ENCODE measurements at regions not wholly inside any gene's neighbourhood (a gene's known extent, or its start where the extent isn't known, plus 50 kb on each side); places are given as distances from the start of the nearest gene placed in this dataset.

DNA sequence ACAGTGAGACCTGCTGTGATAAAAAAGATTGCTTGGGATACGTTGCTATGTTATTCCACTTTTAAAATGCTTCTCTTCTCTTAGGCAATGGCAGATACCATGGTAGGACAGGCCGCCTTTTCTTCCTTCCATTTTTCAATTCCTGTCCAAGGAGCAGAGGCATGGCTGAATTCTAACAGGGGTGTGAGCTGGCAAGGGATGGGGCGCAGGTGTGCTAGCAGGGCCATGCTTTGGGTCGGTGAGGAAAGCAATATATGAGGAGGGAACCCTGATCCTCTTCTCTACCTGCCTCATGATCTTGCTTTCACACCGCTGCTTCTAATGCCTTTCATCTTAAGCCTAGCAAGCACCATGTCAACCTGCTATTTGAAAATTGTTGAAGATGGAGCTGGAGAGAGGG, 225.0 kb downstream of the KATNAL1 start:
- Histone ChIP-seq H3K79me2 (ENCODE audit: insufficient read depth) (no peaks in the 10 kb centered on the region), H3K4me1 (ENCODE audit: control insufficient read depth in 1 of 2, insufficient read depth in 2 of 2, low read depth in 1 of 2, low read length in 1 of 2) (no peaks in the 10 kb centered on the region; a peak in 1 of 4 replicates), H2AFZ (ENCODE audit: low read depth) (no peak overlapping the region), H3K9me3 (no peaks in the 10 kb centered on the region; the same call in 1 of the 2 replicates), H3K4me3 (ENCODE audit: low read depth in 2 of 2, low read length in 1 of 2) (no peak overlapping the region), H3K36me3 (replicated peaks in 1 of 2; ENCODE audit: control insufficient read depth in 1 of 2, insufficient read depth in 2 of 2, low read length in 1 of 2) (no peaks in the 10 kb centered on the region), H4K20me1 (ENCODE audit: insufficient read depth) (no peaks in the 10 kb centered on the region), H3K9ac (no peak overlapping the region), H3K4me2 (no peak overlapping the region), H3K27me3 (ENCODE audit: insufficient read depth) (no peaks in the 10 kb centered on the region; the same call in 1 of the 2 replicates), H3K9me2 (no peaks in the 10 kb centered on the region), H3K27ac (ENCODE audit: low read depth in 2 of 2, low read length in 1 of 2) (no peak overlapping the region), H3F3A (replicated peaks; ENCODE audit: insufficient read depth) (no peaks in the 10 kb centered on the region)
- WGBS (ENCODE audit: low lambda C conversion rate), result 21% methylated on average over 5 of the region's 5 CpGs
- TF ChIP-seq, protein P1, sequence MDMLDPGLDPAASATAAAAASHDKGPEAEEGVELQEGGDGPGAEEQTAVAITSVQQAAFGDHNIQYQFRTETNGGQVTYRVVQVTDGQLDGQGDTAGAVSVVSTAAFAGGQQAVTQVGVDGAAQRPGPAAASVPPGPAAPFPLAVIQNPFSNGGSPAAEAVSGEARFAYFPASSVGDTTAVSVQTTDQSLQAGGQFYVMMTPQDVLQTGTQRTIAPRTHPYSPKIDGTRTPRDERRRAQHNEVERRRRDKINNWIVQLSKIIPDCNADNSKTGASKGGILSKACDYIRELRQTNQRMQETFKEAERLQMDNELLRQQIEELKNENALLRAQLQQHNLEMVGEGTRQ (IDR thresholded peaks at IDR 0.05; ENCODE audit: borderline replicate concordance, low read depth, low read length), result no peak
- no peak for TF ChIP-seq GATA2 (CRISPR knock-in tag; IDR thresholded peaks at IDR 0.05)
- no peak for TF ChIP-seq TEAD4 (IDR thresholded peaks at IDR 0.05; ENCODE audit: borderline replicate concordance, insufficient read depth)
- TF ChIP-seq CHD2 (IDR thresholded peaks at IDR 0.05; ENCODE audit: low read length, partially characterized antibody), result no peak
- no peak for TF ChIP-seq RAD21 (IDR thresholded peaks at IDR 0.05; ENCODE audit: low read length)
- TF ChIP-seq, protein P2, sequence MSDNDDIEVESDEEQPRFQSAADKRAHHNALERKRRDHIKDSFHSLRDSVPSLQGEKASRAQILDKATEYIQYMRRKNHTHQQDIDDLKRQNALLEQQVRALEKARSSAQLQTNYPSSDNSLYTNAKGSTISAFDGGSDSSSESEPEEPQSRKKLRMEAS (IDR thresholded peaks at IDR 0.05; ENCODE audit: low read depth), result no peak
- no peak for TF ChIP-seq NRF1 (IDR thresholded peaks at IDR 0.05; ENCODE audit: low read depth, low read length)
- DNase-seq, result no peak
- ChIA-PET CTCF (interaction anchor here (0.6 to 0.7 kb wide), 2 partner anchors 36 to 172 kb away, joined by 3 read pairs; no protein-coding TSS in a partner anchor), POLR2A (no interaction called here)

DNA sequence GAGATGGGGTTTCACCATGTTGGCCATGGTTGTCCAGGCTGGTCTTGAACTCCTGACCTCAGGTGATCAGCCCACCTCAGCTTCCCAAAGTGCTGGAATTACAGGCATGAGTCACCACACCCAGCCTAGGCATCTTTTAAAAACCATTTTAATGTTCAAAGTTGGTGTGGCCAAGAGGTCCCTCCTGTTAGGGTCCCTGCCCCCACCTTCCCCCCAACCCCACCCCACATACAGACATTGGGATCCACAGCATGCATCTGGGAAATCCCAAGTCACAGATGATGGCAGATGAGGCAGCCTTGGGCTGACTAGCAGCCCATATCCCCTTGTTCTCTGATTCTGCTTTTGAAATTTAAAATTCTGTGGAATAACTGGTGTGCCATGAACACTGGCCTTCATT, 226.0 kb downstream of the KATNAL1 start:
- CTCF ChIA-PET, result no interaction called here
- no peaks in the 10 kb centered on the region for H3K79me2 ChIP-seq (ENCODE audit: insufficient read depth)
- no peak overlapping the region for H2AFZ ChIP-seq (ENCODE audit: low read depth)
- TF ChIP-seq, protein P3, sequence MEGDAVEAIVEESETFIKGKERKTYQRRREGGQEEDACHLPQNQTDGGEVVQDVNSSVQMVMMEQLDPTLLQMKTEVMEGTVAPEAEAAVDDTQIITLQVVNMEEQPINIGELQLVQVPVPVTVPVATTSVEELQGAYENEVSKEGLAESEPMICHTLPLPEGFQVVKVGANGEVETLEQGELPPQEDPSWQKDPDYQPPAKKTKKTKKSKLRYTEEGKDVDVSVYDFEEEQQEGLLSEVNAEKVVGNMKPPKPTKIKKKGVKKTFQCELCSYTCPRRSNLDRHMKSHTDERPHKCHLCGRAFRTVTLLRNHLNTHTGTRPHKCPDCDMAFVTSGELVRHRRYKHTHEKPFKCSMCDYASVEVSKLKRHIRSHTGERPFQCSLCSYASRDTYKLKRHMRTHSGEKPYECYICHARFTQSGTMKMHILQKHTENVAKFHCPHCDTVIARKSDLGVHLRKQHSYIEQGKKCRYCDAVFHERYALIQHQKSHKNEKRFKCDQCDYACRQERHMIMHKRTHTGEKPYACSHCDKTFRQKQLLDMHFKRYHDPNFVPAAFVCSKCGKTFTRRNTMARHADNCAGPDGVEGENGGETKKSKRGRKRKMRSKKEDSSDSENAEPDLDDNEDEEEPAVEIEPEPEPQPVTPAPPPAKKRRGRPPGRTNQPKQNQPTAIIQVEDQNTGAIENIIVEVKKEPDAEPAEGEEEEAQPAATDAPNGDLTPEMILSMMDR (IDR thresholded peaks at IDR 0.05), result no peak
- no peak for TF ChIP-seq CHD2 (IDR thresholded peaks at IDR 0.05; ENCODE audit: low read length, partially characterized antibody)
- no peak overlapping the region for H3K4me3 ChIP-seq (ENCODE audit: low read depth in 2 of 2, low read length in 1 of 2)
- POLR2A ChIA-PET, result no interaction called here
- no peak overlapping the region for H3K9ac ChIP-seq
- no peak overlapping the region for H3K27ac ChIP-seq (ENCODE audit: low read depth in 2 of 2, low read length in 1 of 2)
- no peaks in the 10 kb centered on the region; a peak in 1 of 4 replicates for H3K4me1 ChIP-seq (ENCODE audit: control insufficient read depth in 1 of 2, insufficient read depth in 2 of 2, low read depth in 1 of 2, low read length in 1 of 2)
- no peaks in the 10 kb centered on the region for H3F3A ChIP-seq (replicated peaks; ENCODE audit: insufficient read depth)
- H3K9me2 ChIP-seq, result no peaks in the 10 kb centered on the region
- H4K20me1 ChIP-seq (ENCODE audit: insufficient read depth), result no peaks in the 10 kb centered on the region
- no peaks in the 10 kb centered on the region; the same call in 1 of the 2 replicates for H3K27me3 ChIP-seq (ENCODE audit: insufficient read depth)
- no peaks in the 10 kb centered on the region; the same call in 1 of the 2 replicates for H3K9me3 ChIP-seq
- H3K4me2 ChIP-seq, result no peak overlapping the region
- H3K36me3 ChIP-seq (replicated peaks in 1 of 2; ENCODE audit: control insufficient read depth in 1 of 2, insufficient read depth in 2 of 2, low read length in 1 of 2), result no peaks in the 10 kb centered on the region
- DNase-seq, result no peak

DNA sequence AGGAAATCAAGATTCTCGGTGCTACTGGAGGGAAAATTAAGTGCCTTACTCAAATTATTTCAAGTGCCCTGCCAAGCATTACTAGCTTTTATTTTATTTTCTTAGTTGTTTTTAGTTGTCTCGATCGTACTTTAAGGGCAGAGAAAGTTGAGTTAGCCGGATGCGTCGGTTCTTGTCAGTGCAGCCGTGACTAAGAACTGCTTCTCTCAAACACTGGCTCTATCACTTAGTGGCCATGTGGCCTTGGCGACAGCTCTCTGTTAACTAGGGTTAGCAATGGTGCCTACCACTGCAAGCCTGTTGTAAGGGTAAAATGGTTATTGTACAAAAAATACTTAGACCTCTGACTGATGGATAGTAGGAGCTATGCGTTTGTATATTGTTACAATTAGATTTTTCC, 227.8 kb downstream of the KATNAL1 start:
- ChIA-PET CTCF (interaction anchor here (1.0 to 1.6 kb wide), 2 partner anchors 18 to 33 kb away, joined by 3 to 4 read pairs; no protein-coding TSS in a partner anchor), POLR2A (no interaction called here)
- no peaks in the 10 kb centered on the region for H4K20me1 ChIP-seq (ENCODE audit: insufficient read depth)
- H3K27ac ChIP-seq (ENCODE audit: low read depth in 2 of 2, low read length in 1 of 2), result no peak overlapping the region
- no peak overlapping the region for H3K9ac ChIP-seq
- no peaks in the 10 kb centered on the region for H3F3A ChIP-seq (replicated peaks; ENCODE audit: insufficient read depth)
- H3K79me2 ChIP-seq (ENCODE audit: insufficient read depth), result no peaks in the 10 kb centered on the region
- no peak for DNase-seq
- H3K4me3 ChIP-seq (ENCODE audit: low read depth in 2 of 2, low read length in 1 of 2), result no peak overlapping the region
- WGBS (ENCODE audit: low lambda C conversion rate), result 81% methylated on average over 8 of the region's 9 CpGs
- H3K36me3 ChIP-seq (replicated peaks in 1 of 2; ENCODE audit: control insufficient read depth in 1 of 2, insufficient read depth in 2 of 2, low read length in 1 of 2), result no peaks in the 10 kb centered on the region
- no peak overlapping the region for H2AFZ ChIP-seq (ENCODE audit: low read depth)
- no peaks in the 10 kb centered on the region for H3K9me3 ChIP-seq
- no peaks in the 10 kb centered on the region; a peak in 1 of 4 replicates for H3K4me1 ChIP-seq (ENCODE audit: control insufficient read depth in 1 of 2, insufficient read depth in 2 of 2, low read depth in 1 of 2, low read length in 1 of 2)
- H3K27me3 ChIP-seq (ENCODE audit: insufficient read depth), result no peaks in the 10 kb centered on the region; the same call in 1 of the 2 replicates
- no peak overlapping the region for H3K4me2 ChIP-seq
- H3K9me2 ChIP-seq, result no peaks in the 10 kb centered on the region
- TF ChIP-seq MXI1 (IDR thresholded peaks at IDR 0.05; ENCODE audit: low read depth, low read length), result no peak
- no peak for TF ChIP-seq ELF1 (IDR thresholded peaks at IDR 0.05)
- TF ChIP-seq EZH2phosphoT487 (IDR thresholded peaks at IDR 0.05; ENCODE audit: borderline replicate concordance, low read depth), result no peak
- TF ChIP-seq SIN3A (IDR thresholded peaks at IDR 0.05; ENCODE audit: borderline replicate concordance, low read depth, low read length), result no peak
- TF ChIP-seq GABPA (IDR thresholded peaks at IDR 0.05; ENCODE audit: low read depth), result no peak
- no peak for TF ChIP-seq NRF1 (IDR thresholded peaks at IDR 0.05; ENCODE audit: low read depth, low read length)
- TF ChIP-seq, protein P3 (IDR thresholded peaks at IDR 0.05), result no peak
- no peak for TF ChIP-seq TAF1 (IDR thresholded peaks at IDR 0.05; ENCODE audit: borderline replicate concordance, low read depth, low read length)
- TF ChIP-seq, protein P4, sequence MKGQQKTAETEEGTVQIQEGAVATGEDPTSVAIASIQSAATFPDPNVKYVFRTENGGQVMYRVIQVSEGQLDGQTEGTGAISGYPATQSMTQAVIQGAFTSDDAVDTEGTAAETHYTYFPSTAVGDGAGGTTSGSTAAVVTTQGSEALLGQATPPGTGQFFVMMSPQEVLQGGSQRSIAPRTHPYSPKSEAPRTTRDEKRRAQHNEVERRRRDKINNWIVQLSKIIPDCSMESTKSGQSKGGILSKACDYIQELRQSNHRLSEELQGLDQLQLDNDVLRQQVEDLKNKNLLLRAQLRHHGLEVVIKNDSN (IDR thresholded peaks at IDR 0.05; ENCODE audit: borderline replicate concordance, low read depth), result no peak
- TF ChIP-seq GATA2 (CRISPR knock-in tag; IDR thresholded peaks at IDR 0.05), result no peak
- TF ChIP-seq MEF2A (IDR thresholded peaks at IDR 0.05; ENCODE audit: borderline replicate concordance, low read depth), result no peak

Measured in SK-N-SH (cell line).